ENCODE measurements at regions not wholly inside any gene's neighbourhood (a gene's known extent, or its start where the extent isn't known, plus 50 kb on each side); places are given as distances from the start of the nearest gene placed in this dataset.
"Not testable (repeated sequence)": the region's sequence is repeated elsewhere in the genome, so short reads cannot be mapped to it uniquely, and the experiment has no call there.

DNA sequence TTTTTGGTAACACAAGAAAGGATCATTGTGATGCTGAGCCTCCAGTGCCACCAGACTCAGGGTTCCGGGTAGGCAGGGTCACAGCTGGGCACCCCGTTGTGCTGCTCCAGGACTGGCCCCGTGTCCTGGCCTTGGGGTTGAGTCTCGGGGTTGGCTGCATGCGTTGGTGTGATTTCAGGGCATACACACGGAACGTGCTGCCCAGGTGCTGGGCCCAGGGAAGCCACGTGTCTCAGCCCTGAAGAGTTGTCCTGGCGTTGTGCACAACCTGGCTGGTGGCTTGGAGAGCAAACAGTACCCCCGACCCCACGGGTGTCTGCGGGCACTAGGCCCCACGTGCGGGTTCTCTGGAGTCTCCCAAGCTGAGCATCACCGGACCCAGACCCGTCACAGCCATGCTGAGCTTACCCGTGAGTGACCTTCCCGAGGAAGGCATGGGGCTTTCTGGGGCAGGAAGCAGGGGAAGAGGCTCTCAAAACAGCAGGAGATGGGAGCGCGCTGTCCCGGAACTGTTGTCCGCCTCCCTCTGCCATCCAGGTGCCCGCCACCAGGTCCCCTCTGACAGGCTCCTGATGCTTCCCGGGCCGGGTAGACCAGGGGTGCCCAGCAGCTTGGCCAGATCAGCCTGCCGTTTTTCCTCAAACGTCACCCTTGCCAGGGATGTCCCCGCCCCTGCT lies 66.1 kb upstream of the ENPP6 start:
- no peaks in the 10 kb centered on the region for H3K27me3 Mint-ChIP-seq
- H3K9me3 Mint-ChIP-seq, result no peaks in the 10 kb centered on the region
- ATAC-seq (ENCODE audit: low read depth in 2 of 2), result no peak
- peak overlapping the region in 7 of 8 donors; percentile 26 to 83 (median 60) for H3K4me3 Mint-ChIP-seq
- peaks cover 0 to 2% of the 10 kb centered on the region in 2 donors for H3K36me3 Mint-ChIP-seq
- peak overlapping the region in 2 of 6 donors; percentile 29 to 39 for H3K27ac Mint-ChIP-seq
- peaks cover 48 to 66% (median 57%) of the 10 kb centered on the region in 3 donors for H3K4me1 Mint-ChIP-seq
- DNase-seq, result no peak

DNA sequence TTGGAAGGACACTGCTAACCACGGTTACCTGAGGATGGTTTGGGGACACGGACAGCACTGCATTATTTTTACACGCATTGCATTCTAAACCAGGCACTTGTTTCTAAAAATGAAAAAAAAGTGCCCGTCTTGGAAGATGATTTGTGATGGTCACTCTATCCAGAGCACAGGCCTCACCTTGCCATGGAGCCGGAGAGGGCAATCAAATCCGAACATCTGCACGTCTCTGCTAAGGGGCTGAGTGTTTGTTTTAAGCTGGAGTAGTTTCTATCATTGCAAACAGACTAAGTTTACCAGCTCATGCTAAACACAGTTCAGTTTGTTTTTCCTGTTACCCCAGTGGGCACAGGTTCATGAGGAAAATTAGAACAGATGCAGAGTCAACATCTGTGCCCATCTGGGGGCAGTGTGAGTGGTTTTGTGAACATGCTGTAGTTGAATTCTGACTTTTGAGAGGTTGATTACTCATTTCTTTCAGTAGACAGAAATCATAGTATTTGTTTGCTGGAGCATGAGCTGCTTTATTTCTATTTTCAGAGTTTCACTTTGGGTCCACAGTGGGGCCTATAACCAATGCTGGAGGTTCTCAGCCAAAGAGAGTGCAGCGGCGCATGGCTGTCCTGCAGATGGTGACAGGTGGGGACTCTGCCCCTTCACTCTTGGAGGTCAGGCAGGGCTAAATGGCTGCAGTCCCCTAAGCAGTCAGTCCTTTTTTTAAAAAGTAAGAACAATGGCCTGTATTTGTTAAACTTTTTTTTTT lies 65.4 kb upstream of the ENPP6 start:
- peaks cover 0 to 2% (median 0%) of the 10 kb centered on the region in 7 donors for H3K9me3 Mint-ChIP-seq
- peaks cover 45 to 59% (median 50%) of the 10 kb centered on the region in 3 donors for H3K4me1 Mint-ChIP-seq
- ATAC-seq (ENCODE audit: low read depth in 2 of 2), result peak; percentile 29 to 38
- H3K27ac Mint-ChIP-seq, result peak overlapping the region in 4 of 6 donors; percentile 39 to 84 (median 72)
- H3K36me3 Mint-ChIP-seq, result peaks cover 0 to 7% of the 10 kb centered on the region in 2 donors
- peak overlapping the region in 7 of 8 donors; percentile 26 to 83 (median 60) for H3K4me3 Mint-ChIP-seq
- no peaks in the 10 kb centered on the region for H3K27me3 Mint-ChIP-seq
- no peak for DNase-seq

DNA sequence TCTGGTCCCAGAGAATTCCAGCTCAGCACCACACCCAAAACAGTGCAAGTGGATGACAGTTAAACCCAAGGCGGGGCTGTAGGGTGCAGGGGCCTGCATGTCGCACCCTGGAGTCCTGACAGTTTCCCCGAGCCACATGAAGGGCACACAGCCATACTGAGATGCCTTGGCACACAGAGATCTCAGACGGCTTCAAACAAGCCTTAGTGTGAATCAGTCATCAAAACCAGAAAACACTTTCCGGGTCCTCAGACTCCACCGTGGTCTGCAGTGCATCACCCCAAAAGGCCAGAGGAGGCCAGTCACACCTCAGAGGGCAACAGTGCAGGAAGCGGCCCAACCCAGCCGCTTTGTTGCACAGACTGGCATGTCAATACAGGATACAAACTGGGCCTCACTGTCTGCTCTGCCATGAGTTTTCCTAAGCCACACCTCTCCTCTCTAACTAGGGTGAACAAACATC lies 64.6 kb upstream of the ENPP6 start:
- Mint-ChIP-seq H3K4me3 (peak overlapping the region in 7 of 8 donors; percentile 9 to 83 (median 60)), H3K27me3 (no peaks in the 10 kb centered on the region), H3K27ac (peak overlapping the region in 5 of 6 donors; percentile 7 to 78 (median 39)), H3K9me3 (peaks cover 0 to 10% (median 0%) of the 10 kb centered on the region in 7 donors), H3K36me3 (peaks cover 0 to 7% of the 10 kb centered on the region in 2 donors), H3K4me1 (peaks cover 39 to 51% (median 44%) of the 10 kb centered on the region in 3 donors)
- ATAC-seq (ENCODE audit: low read depth in 2 of 2), result peak; percentile 82 to 83
- DNase-seq, result peak; percentile 39

DNA sequence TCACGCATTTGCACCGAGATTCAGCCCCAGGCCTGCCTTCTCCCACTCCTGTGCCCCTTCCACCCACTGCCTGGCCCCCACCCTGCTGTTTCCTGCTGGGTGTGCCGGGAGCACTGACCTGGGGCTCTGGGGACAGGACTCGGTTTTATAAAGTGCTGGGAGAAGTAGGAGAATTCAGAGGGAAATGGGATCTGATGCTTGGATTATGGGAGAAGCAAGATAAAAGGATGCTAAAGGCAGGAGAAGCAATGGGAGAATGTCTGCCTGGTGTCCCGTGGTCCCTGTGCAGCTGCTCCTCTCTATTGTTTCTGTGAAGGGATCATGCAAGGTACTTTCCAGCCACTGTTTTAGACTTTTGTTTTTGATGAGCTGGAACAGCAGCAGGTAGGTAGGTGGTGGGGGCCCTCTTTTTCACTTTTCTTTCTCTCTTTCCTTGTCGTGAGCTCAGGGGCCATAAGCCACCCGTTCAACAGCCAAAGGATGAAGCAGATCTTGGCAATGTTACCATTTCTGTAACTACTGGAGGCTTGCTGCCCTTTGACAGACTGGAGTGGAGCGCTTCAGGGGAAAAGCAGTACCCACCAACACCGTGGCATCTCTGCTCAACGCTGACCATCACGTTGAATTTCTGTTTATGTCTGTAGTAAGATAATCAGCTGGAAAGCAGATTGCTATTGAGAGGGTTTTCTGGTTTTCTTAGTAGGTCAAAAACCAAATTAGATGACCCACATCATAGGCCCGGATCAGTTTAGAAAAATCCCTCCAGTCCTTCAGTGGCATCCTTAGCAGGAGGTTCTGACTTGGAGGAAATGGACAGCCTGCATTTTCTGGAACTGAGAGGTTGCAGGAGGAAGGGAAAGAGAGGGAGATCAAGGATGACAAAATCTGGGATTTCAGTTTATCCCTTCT lies 63.8 kb upstream of the ENPP6 start:
- H3K4me1 Mint-ChIP-seq, result peaks cover 39 to 51% (median 44%) of the 10 kb centered on the region in 3 donors
- H3K27ac Mint-ChIP-seq, result peak overlapping the region in 4 of 6 donors; percentile 6 to 78 (median 52)
- ATAC-seq (ENCODE audit: low read depth in 2 of 2) (peak; percentile 20 to 24), DNase-seq (no peak)
- H3K9me3 Mint-ChIP-seq, result peaks cover 3 to 13% (median 4%) of the 10 kb centered on the region in 7 donors
- H3K36me3 Mint-ChIP-seq, result peaks cover 3 to 12% of the 10 kb centered on the region in 2 donors
- no peaks in the 10 kb centered on the region for H3K27me3 Mint-ChIP-seq
- peak overlapping the region in 5 of 8 donors; percentile 16 to 79 (median 65) for H3K4me3 Mint-ChIP-seq

DNA sequence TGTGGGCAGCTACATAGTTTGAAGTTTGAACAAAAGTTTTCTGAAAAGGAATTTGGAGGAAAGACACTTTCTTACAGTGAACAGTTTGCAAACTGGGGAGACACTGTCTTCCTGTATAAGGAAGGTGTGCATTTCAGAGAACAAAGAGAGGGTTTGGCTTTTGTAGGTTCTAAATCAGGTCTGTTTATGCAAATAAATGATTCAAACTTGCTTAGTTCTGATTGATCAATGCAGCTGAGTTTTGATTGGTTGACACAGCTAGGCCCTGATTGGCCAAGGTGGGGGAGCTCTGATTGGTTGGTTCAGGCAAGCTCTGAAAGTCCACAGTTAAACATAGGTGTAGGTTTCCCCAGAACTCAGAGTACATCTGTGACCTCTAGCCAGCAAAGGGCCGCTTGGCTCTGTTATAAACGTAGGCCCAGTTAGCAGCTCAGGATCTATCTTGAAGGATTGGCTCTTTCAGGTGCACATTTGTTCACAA lies 63.0 kb upstream of the ENPP6 start:
- Mint-ChIP-seq H3K27me3 (no peaks in the 10 kb centered on the region), H3K4me3 (peak overlapping the region in 4 of 8 donors; percentile 15 to 65 (median 36)), H3K9me3 (peaks cover 7 to 16% (median 8%) of the 10 kb centered on the region in 7 donors), H3K36me3 (peaks cover 5 to 18% of the 10 kb centered on the region in 2 donors), H3K4me1 (peaks cover 39 to 51% (median 44%) of the 10 kb centered on the region in 3 donors), H3K27ac (peak overlapping the region in 2 of 6 donors; percentile 42 to 55)
- no peak for ATAC-seq (ENCODE audit: low read depth in 2 of 2)
- DNase-seq, result no peak

DNA sequence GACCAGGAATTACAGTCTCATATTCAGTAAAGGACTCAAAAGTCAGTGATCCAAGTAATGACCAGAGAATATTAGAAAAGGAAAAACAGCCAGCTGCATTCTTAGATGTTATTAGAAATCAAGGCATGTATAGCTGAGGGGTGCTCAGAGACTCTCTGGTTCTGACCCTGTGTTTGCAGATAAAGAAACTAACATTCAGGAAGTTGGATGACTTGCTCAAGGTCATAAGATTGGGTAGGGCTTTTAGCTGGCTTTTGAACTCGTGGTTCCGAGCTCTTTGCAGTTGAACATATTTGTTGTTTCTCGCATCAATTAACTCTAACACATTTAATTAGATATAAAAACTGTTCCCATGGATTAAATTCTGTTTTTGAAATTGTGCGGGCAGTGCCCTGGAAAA lies 62.5 kb upstream of the ENPP6 start:
- ATAC-seq (ENCODE audit: low read depth in 2 of 2), result no peak
- Mint-ChIP-seq H3K4me1 (peaks cover 41 to 51% (median 44%) of the 10 kb centered on the region in 3 donors), H3K27ac (peak overlapping the region in 2 of 6 donors; percentile 42 to 55), H3K4me3 (no peak overlapping the region), H3K27me3 (no peaks in the 10 kb centered on the region), H3K36me3 (peaks cover 5 to 18% of the 10 kb centered on the region in 2 donors), H3K9me3 (peaks cover 7 to 16% (median 8%) of the 10 kb centered on the region in 7 donors)
- DNase-seq, result no peak

DNA sequence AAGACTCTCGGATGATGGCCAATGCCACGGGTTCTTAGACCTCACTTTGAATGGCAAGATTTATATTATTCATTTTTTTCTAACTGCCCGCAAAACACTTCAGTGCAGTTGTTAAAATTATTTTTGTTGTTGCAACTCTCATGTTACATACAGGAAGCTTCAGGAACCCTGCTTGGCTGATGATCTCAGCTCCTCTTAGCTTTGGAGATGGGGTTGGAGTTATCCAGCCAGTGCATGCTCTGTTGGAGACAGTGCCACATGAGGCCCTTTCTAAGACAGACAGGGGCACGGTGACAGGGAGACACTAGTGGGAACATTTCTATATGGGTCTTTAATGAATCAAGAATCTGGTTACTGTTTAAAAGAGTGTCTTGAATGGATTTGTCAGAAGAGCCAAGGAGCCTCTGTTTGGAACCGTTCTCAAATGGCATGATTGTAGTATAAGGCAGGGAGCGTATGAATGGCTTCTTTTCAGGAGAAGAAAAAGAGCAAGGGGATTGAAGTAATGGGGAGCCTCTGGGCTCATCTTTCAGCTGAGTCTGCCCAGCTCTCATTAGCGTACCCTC lies 61.9 kb upstream of the ENPP6 start:
- no peak overlapping the region for H3K4me3 Mint-ChIP-seq
- peaks cover 40 to 49% (median 41%) of the 10 kb centered on the region in 3 donors for H3K4me1 Mint-ChIP-seq
- DNase-seq (no peak), ATAC-seq (ENCODE audit: low read depth in 2 of 2) (no peak)
- peaks cover 5 to 18% of the 10 kb centered on the region in 2 donors for H3K36me3 Mint-ChIP-seq
- no peaks in the 10 kb centered on the region for H3K27me3 Mint-ChIP-seq
- H3K27ac Mint-ChIP-seq, result peak overlapping the region in 2 of 6 donors; percentile 55 to 80
- H3K9me3 Mint-ChIP-seq, result peaks cover 7 to 16% (median 8%) of the 10 kb centered on the region in 7 donors

DNA sequence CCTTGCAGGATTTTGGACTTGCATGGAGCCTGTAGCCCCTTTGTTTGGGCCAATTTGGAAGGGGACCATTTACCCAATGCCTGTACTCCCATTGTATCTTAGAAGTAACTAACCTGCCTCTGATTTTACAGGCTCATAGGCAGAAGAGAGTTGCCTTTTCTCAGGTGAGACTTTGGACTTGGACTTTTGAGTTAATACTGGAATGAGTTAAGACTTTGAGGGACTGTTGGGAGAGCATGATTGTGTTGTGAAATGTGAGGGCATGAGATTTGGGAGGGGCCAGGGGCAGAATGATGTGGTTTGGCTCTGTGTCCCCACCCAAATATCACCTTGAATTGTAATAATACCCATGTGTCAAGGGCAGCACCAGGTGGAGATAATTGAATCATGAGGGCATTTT lies 60.1 kb upstream of the ENPP6 start:
- H3K27me3 Mint-ChIP-seq; H3K4me3 Mint-ChIP-seq; DNase-seq; ATAC-seq (ENCODE audit: low read depth in 2 of 2): not testable (repeated sequence)
- Mint-ChIP-seq H3K36me3 (peaks cover 5 to 18% of the 10 kb centered on the region in 2 donors), H3K27ac (peak overlapping the region in 2 of 6 donors; percentile 53 to 71), H3K4me1 (peaks cover 26 to 31% (median 31%) of the 10 kb centered on the region in 3 donors), H3K9me3 (peaks cover 7 to 16% (median 8%) of the 10 kb centered on the region in 7 donors)

DNA sequence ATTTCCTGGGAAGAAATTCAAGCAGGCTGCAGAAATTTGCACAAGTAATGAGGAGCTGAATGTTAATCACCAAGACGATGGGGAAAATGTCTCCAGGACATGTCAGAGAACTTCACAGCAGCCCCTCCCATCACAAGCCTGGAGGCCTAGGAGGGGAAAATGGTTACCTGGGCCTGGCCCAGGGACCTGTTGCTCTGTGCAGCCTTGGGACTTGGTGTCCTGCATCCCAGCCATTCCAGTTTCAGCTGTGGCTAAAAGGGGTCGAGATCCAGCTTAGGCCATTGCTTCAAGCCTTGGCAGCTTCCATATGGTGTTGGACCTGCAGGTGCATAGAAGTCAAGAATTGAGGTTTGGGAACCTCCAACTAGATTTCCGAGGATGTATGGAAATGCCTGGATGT lies 59.3 kb upstream of the ENPP6 start:
- not testable (repeated sequence) for ATAC-seq (ENCODE audit: low read depth in 2 of 2); H3K4me3 Mint-ChIP-seq; DNase-seq; H3K27ac Mint-ChIP-seq; H3K27me3 Mint-ChIP-seq
- Mint-ChIP-seq H3K36me3 (peaks cover 5 to 18% of the 10 kb centered on the region in 2 donors), H3K9me3 (peaks cover 7 to 16% (median 8%) of the 10 kb centered on the region in 7 donors), H3K4me1 (peaks cover 18 to 26% (median 24%) of the 10 kb centered on the region in 3 donors)

DNA sequence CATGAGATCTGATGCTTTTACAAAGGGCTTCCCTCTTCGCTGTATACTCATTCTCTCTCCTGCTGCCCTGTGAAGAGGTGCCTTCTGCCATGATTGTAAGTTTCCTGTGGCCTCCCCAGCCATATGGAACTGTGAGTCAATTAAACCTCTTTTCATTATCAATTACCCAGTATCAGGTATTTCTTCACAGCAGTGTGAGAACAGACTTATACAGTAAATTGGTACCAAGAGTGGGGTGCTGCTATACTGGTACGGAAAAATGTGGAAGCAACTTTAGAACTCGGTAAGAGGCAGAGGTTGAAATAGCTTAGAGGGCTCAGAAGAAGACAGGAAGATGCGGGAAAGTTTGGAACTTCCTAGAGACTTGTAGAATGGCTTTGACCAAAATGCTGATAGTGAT lies 58.7 kb upstream of the ENPP6 start:
- Mint-ChIP-seq H3K9me3 (peaks cover 7 to 16% (median 8%) of the 10 kb centered on the region in 7 donors), H3K4me1 (peaks cover 11 to 20% (median 17%) of the 10 kb centered on the region in 3 donors), H3K36me3 (peaks cover 5 to 18% of the 10 kb centered on the region in 2 donors)
- H3K4me3 Mint-ChIP-seq; DNase-seq; H3K27me3 Mint-ChIP-seq; H3K27ac Mint-ChIP-seq; ATAC-seq (ENCODE audit: low read depth in 2 of 2): not testable (repeated sequence)

DNA sequence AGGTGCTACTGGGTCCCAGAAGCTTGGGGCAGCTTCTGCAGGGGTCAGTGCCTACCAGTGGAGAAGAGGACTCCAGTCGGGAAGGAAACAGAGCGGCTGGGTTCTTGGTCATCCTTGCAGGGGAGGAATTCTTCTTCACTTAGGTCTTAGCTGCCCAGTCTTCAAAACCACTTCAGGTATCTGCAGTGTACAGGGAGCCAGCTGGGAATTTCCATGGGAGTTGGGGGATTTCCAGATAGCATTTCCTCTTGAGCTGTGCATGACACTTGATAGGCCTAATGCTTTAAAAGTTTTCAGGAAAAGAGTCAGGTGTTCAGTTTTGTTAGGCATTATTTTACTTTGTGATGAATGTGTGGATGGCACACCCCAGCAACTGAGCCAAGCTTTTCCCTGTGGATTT lies 58.1 kb upstream of the ENPP6 start:
- H3K27ac Mint-ChIP-seq, result peak overlapping the region in 1 of 6 donors; percentile 33
- ATAC-seq (ENCODE audit: low read depth in 2 of 2) (no peak), DNase-seq (no peak)
- peaks cover 6 to 16% (median 11%) of the 10 kb centered on the region in 3 donors for H3K4me1 Mint-ChIP-seq
- H3K36me3 Mint-ChIP-seq, result peaks cover 5 to 18% of the 10 kb centered on the region in 2 donors
- peaks cover 7 to 16% (median 8%) of the 10 kb centered on the region in 7 donors for H3K9me3 Mint-ChIP-seq
- H3K4me3 Mint-ChIP-seq, result no peak overlapping the region
- H3K27me3 Mint-ChIP-seq, result no peaks in the 10 kb centered on the region

DNA sequence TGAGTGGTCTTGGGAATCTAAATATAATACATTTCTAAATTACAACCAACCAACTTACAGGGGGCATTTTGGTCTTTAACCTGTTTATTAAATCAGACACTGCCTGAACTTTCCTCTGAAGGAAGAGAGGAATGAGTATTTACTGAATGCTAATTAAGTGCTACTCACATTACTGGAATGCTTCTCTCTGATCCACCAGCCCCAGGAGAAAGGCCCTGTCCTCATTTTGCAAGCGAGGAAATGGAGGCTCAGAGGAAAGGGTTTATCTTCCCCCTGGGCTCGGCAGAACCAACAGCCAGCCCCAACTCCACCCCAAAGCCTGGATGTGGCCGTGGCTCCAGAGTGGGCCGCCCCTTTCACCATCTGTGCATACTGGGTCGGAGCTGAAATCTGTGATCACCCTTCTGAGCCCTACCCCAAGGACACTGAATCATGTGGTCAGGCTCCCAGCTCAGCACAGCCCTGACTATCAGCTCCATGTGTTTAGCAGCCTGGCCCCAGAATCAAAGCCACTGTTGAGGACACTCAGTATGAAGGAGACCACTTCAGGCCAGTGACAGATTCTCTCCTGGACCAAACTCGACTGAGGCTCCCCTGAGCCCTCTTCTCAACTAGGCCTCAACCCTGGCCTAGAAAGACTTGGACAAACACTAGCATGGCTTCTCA lies 56.7 kb upstream of the ENPP6 start:
- Mint-ChIP-seq H3K4me3 (no peak overlapping the region), H3K9me3 (peaks cover 7 to 16% (median 8%) of the 10 kb centered on the region in 7 donors), H3K27ac (peak overlapping the region in 1 of 6 donors; percentile 66), H3K27me3 (no peaks in the 10 kb centered on the region), H3K4me1 (peaks cover 11 to 17% (median 12%) of the 10 kb centered on the region in 3 donors), H3K36me3 (peaks cover 5 to 18% of the 10 kb centered on the region in 2 donors)
- ATAC-seq (ENCODE audit: low read depth in 2 of 2) (no peak), DNase-seq (no peak)
